ENCODE measurements at regions not wholly inside any gene's neighbourhood (a gene's known extent, or its start where the extent isn't known, plus 50 kb on each side); places are given as distances from the start of the nearest gene placed in this dataset.

GRCh38 chr22:49303781-49304461 lies 523.8 kb downstream of the BRD1 start:
- peaks cover 46% of the 10 kb centered on the region for H3K27me3 Mint-ChIP-seq (ENCODE audit: low read depth)
- no peak overlapping the region for H3K27ac Mint-ChIP-seq
- TF ChIP-seq CTCF (IDR thresholded peaks at IDR 0.05; ENCODE audit: unreplicated experiment in 3 of 3): no peak
- no peaks in the 10 kb centered on the region for H3K36me3 Mint-ChIP-seq (ENCODE audit: low read depth)
- no peak overlapping the region for H3K4me3 Mint-ChIP-seq
- H3K4me1 Mint-ChIP-seq: no peaks in the 10 kb centered on the region
- no peaks in the 10 kb centered on the region for H3K9me3 Mint-ChIP-seq

GRCh38 chr22:49303061-49303735 lies 524.5 kb downstream of the BRD1 start:
- H3K27ac Mint-ChIP-seq: no peak overlapping the region
- no peaks in the 10 kb centered on the region for H3K9me3 Mint-ChIP-seq
- no peaks in the 10 kb centered on the region for H3K36me3 Mint-ChIP-seq (ENCODE audit: low read depth)
- H3K4me3 Mint-ChIP-seq: no peak overlapping the region
- TF ChIP-seq CTCF (IDR thresholded peaks at IDR 0.05; ENCODE audit: unreplicated experiment in 3 of 3): no peak
- H3K27me3 Mint-ChIP-seq (ENCODE audit: low read depth): peaks cover 39% of the 10 kb centered on the region
- H3K4me1 Mint-ChIP-seq: no peaks in the 10 kb centered on the region

- no peaks in the 10 kb centered on the region for H3K4me1 Mint-ChIP-seq
- H3K9me3 Mint-ChIP-seq: no peaks in the 10 kb centered on the region
- no peak for TF ChIP-seq CTCF (IDR thresholded peaks at IDR 0.05; ENCODE audit: unreplicated experiment in 3 of 3)
- H3K4me3 Mint-ChIP-seq: no peak overlapping the region
- H3K27me3 Mint-ChIP-seq (ENCODE audit: low read depth): peaks cover 32% of the 10 kb centered on the region
- H3K36me3 Mint-ChIP-seq (ENCODE audit: low read depth): no peaks in the 10 kb centered on the region
- no peak overlapping the region for H3K27ac Mint-ChIP-seq
Measured at GRCh38 chr22:49302530-49302929, 525.1 kb downstream of the BRD1 start.

GRCh38 chr22:49302150-49302460 lies 525.6 kb downstream of the BRD1 start:
- no peaks in the 10 kb centered on the region for H3K36me3 Mint-ChIP-seq (ENCODE audit: low read depth)
- H3K4me1 Mint-ChIP-seq: no peaks in the 10 kb centered on the region
- H3K27me3 Mint-ChIP-seq (ENCODE audit: low read depth): peaks cover 31% of the 10 kb centered on the region
- TF ChIP-seq CTCF (IDR thresholded peaks at IDR 0.05; ENCODE audit: unreplicated experiment in 3 of 3): no peak
- H3K9me3 Mint-ChIP-seq: no peaks in the 10 kb centered on the region
- no peak overlapping the region for H3K4me3 Mint-ChIP-seq
- H3K27ac Mint-ChIP-seq: no peak overlapping the region

- Mint-ChIP-seq H3K9me3 (peaks cover 3% of the 10 kb centered on the region), H3K36me3 (ENCODE audit: low read depth) (no peaks in the 10 kb centered on the region), H3K27me3 (ENCODE audit: low read depth) (peaks cover 28% of the 10 kb centered on the region), H3K27ac (no peak overlapping the region), H3K4me1 (no peaks in the 10 kb centered on the region), H3K4me3 (no peak overlapping the region)
- TF ChIP-seq CTCF (IDR thresholded peaks at IDR 0.05; ENCODE audit: unreplicated experiment in 3 of 3): no peak
Measured at GRCh38 chr22:49301398-49302149, 526.1 kb downstream of the BRD1 start.

Measured in nephron (organoid).